ENCODE measurements at regions not wholly inside any gene's neighbourhood (a gene's known extent, or its start where the extent isn't known, plus 50 kb on each side); places are given as distances from the start of the nearest gene placed in this dataset.

DNA sequence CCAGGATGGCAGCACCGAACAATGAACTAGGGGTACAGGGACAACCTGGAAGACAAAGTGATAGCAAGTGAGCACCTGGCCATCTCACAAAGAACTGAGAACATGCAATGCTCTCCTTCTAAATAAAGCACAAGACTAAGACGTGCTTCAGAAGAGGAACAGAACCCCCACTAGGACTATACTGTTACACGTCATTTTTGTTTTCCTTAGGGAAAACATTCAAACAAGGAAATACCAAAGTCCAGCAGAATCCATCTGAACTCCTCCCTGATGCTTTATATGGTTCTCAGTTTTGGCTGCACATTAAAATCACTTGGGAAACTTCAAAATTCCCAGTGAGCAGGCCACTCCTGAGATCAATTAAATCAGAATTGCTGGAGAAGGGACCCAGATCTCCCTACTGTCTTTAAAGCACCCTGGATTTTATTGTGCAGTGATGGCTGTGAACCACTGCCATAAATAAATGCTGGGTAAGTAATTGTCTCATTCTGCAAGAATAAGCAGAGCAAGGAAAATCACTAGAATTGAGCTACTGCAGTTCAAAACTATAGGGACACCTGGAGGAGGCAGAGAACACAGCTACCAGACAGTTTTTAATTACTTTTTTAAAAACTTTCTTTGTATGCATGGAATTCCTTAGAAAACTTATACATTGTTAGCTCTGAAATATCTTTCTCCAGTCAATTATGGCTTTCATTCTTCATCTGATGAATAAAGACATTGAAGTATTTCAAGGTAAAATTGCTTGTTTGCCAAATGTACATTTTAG, 866.5 kb upstream of the GHITM start:
- TF ChIP-seq POLR2AphosphoS5 (IDR thresholded peaks at IDR 0.05; ENCODE audit: insufficient read depth in 1 of 2, low read depth in 1 of 2), result no peak
- TF ChIP-seq POLR2A (IDR thresholded peaks at IDR 0.05), result no peak

Measured in vagina (tissue), 2 donors.